Activated CD4-positive, alpha-beta T cell treated with anti-CD3 and anti-CD28 coated beads, Interleukin-2, amount 50 U/mL, for 1 hour (primary cell): ENCODE measurements at regions not wholly inside any gene's neighbourhood (a gene's known extent, or its start where the extent isn't known, plus 50 kb on each side); places are given as distances from the start of the nearest gene placed in this dataset.

Source experiments
- DNase-seq: peaks from one replicate; pipeline ENCODE4 v3.0.0-alpha.2; 2020

DNA sequence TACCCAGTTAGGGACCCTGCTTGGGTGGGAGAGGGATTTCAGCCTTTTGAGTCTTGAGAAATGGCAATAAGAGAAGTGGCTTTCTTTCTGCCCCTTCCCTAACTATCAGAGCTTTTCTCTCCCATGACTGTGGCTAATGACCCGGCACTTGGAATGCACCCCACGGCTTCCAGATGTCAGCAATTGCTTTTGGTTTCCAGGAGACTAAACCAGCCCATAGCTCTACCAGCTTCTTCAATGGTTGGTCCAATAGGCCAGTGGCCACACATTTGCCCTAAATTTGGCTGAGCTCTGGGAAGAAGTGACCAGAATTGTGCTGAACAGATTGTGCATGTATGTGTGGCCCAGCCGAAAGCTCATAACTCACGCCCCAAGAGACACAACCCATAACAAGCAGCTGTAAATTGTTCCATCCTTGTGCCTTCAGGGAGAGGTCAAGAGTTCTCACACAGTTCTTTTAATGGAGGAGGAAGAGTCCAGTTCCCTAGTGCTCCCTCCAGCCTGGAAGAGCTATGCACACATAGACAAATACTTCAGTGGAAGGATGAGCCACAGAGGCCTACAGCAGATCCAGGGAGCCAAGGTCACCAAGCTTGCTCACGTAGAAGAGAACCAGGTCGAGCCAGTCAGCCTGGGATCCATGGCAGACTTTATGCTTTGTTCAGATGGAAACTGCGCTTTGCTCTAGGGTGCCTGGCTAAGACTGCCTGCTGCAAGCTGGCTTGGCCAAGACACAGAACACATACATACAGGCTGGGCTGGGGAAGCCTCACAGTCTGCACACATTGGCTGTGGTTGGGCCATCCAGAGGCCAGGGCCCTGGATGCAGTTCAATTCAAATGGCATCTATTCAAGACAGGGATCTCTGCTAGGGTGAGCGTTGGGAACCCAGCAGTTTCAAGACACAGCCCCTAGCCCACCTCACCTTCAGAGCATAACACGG lies 131.8 kb upstream of the HABP2 start:
- no peak for DNase-seq

DNA sequence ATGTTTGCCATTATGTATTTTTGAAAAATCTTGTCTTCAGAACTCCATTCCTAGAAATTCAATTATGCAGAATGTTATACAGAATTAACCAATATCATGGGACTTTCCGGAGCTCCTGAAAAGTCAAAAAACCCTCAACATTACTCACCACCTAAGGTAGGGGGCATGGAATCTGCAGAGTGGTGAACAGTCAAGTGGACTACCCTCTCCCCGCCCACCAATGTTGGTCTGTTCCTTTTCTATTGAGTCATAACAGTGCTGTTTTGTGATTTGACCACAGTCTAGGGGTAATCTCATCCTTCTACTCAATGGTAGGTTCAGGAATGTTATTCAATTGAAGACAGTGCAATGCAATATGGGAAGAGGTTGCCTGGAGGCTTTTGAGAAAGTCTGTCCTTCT lies 130.5 kb upstream of the HABP2 start:
- no peak for DNase-seq

DNA sequence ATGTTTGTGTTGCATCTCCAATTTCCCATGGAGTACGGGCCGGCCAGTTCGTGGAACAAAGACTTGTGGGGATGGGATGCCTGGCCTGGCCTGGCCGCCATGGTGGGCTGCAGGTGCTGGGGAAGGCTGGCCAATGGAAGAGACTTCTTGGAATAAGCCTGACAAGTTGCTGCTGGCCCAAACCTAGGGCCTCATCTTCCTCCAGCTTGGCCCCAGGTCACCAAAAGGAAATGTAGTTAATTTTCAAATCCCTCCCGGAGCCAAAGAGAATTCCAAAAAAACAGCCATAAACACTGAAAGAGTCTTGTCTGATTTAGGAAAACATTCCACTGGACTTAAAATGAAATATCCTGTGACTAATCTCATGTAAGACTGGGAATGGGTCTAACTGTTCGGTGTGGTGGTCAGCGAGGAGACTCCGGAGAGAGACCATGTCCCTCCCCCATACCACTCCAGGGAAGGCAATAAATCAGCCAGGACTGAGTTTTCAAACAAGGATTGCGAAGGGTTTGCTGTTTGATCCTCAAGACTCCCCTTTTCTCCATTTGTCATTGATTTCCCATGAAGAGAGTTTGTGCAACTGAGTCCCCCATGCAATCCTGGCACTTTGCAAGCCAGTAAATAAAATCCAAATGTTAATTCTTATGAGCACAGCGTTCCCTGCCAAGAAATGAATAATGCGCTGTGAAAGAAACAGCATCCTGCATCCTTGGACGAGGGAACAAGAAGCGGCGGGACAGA lies 128.7 kb upstream of the HABP2 start:
- no peak for DNase-seq

- no peak for DNase-seq
Observed at GRCh38 chr10:113425008-113425407, 127.8 kb upstream of the HABP2 start.

DNA sequence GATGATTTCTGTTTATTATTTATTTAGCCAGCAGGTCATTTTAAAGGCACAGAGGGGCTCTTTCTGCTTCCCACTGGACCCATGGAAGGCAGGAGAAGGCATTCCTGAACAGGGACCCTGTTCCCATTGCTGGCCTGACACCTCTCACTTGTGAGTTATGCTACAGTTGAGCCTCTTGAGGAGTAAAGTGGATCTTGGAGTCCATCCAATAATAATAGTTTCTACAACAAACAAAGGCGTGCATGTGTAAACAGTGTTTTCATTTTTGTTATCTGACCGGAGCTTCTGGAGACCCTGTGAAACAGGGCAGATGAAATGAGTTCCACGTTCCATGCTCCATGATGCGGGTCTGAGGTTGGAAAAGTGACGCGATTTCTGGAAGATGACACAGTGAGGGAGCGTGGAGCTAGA lies 127.3 kb upstream of the HABP2 start:
- no peak for DNase-seq

GRCh38 chr10:113426181-113426877 lies 126.5 kb upstream of the HABP2 start:
- DNase-seq, result no peak

DNA sequence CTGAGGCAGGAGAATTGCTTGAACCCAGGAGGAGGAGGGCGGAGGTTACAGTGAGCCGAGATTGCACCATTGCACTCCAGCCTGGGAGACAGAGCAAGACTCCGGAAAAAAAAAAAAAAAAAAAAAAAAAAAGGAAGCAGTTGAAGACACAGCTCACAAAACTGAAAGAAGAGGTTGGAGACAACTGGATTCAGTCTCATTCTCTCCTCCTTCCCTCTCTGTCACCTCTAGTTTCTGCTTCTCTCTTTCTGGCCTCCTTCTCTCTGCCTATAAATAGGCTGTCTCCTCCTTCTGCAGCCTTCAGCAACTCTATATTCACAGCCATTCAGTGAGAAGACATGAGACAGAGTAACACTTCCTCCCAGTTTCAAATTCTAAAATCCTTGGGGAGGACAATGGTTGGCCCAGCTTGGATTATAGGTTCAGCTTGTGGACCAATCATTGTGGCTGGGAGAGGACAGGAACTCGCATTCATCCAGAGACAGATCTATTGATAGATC lies 125.6 kb upstream of the HABP2 start:
- DNase-seq, result no peak

DNA sequence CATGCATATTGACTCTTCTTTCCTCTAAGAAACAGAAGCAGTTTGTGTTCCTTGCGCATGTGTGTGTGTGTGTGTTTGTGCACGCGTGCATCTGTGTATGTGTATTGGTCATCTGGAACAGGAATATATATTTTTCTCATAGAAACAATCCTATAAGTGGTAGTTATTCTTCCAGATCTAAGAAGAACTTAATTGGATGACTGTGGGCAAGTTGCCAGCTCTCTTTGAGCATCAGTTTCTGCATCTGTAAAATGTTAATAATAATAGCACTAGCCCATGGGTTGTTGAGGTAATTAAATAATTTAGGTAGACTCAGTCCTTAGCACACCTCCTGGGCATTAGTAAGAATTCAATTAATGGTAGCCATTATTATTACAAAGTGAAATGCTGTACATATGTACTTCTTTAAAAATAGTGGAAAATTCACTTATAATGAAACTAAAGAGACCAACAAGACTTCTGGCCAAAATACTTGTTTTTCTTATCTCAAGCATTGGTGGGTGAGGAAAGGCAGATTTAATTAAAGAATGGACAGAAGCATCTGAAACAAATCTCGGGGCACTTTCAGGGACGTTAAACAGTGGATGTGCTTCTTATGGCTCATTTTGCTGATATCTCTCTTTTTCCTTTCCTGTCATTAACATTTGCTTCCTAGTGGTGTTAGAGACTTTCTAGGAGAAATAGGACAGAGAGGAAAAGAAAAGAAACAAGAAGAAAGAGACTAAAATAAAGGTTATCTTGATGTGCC lies 124.9 kb upstream of the HABP2 start:
- no peak for DNase-seq

- DNase-seq, result no peak
Observed at GRCh38 chr10:113430634-113431397, 122.0 kb upstream of the HABP2 start.

DNA sequence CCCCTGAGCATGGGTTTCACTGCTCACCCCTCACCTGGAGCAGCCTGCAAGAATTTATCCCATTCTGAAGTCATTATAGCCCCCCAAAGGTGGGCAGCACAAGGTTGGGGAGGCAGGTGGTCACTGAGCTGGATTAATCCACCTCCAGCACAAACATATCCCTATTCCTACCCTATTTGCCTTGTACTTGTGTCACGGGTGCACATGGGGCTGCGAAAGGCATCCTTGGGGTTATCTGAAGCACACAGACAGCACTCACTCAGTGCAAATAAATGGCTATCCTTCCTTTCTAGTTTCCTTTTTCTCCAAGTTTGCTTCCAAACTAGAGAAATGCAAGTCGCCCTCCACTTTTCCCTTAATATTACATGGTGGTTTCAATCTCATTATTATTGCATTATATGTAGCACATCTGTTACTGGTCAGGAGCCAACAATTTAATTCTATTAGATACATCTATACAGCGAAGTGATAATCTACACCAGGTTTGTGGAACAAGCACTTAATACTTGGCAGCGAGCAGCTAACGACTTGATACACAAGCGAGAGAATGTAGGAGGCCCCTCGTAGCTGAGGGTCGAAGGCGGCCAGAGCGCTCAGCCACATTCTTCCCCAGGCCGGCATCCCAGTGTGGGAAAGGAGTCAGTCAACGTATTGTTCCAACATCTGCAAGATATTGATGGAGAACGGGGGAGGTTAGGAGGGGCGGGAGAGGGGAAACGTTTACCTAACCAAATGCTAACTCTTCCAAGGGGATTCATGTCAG lies 121.3 kb upstream of the HABP2 start:
- DNase-seq, result no peak

- no peak for DNase-seq
Observed at GRCh38 chr10:113433711-113434110, 119.1 kb upstream of the HABP2 start.

GRCh38 chr10:113434315-113434714 lies 118.5 kb upstream of the HABP2 start:
- DNase-seq, result no peak

DNA sequence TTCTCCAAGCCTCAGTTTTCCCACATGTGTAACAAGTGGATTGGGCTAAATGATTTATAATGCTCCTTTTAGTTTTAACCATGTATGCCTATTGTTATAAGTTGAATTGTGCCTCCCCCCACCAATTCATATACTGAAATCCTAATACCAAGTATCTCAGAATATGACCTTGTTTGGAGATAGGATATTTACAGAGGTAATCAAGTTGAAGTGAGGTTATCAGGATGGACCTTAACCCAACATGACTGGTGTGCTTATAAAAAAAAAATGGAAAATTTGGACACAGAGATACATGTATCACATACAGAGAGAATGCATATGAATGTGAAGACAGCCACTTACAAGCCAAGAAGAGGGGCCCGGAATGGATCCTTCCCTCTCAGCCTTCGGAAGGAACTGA lies 117.9 kb upstream of the HABP2 start:
- no peak for DNase-seq

DNA sequence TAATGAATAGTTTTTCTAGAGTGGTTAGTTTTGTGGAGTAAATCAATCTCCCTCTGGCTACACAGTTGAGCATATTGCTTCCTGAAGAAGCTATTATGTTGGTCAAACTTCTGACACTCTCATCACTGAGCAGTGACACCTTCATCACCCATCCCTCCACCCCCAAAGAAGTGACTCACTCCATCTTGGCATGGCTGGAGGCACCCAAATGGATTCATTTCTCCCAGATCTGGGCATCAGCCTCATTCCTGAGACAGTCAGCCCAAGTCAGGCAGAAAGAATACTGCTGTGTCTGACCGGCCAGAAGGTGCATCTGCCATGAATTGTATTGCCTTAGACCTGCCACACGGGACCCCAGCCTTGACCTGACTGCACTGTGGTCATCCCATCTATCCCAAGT lies 117.0 kb upstream of the HABP2 start:
- DNase-seq, result no peak

DNA sequence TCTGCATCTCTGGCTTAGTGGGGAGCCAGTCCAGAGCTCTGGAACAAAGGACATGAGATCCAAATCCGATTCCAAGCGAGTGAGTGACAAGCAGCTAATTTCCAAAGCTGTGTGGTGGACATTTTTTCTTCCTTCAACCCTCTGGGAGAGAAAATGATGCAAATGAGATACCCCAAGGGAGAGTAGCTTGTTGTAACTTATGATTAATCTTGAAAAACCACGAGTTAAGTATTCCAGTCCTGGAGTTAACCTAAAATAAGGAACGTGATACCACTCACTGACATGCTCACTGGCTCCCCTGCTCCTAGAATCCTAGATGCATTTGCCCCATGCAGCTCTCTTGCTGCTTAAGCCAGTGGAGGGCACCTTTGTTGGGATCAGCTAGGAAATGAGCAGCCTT lies 116.0 kb upstream of the HABP2 start:
- DNase-seq, result no peak

GRCh38 chr10:113438652-113439051 lies 114.2 kb upstream of the HABP2 start:
- no peak for DNase-seq

DNA sequence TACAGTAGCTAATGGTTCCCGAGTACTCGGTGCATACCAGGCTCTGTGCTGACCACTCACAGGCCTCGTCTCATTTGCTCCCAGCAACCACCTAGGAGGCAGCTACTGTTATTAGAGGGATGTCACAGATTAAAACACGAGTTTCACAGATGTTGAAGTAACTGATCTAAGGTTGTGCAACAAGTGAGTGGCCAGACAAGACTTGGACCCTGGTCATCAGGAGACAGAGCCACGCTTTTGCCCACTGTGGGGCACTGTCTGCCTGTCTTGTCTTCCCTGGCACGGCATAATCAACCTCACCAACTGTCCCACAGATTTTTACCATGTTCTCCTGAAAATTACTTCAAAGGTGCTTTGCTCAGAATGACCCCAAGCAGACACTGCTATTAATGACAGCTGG lies 111.6 kb upstream of the HABP2 start:
- no peak for DNase-seq

DNA sequence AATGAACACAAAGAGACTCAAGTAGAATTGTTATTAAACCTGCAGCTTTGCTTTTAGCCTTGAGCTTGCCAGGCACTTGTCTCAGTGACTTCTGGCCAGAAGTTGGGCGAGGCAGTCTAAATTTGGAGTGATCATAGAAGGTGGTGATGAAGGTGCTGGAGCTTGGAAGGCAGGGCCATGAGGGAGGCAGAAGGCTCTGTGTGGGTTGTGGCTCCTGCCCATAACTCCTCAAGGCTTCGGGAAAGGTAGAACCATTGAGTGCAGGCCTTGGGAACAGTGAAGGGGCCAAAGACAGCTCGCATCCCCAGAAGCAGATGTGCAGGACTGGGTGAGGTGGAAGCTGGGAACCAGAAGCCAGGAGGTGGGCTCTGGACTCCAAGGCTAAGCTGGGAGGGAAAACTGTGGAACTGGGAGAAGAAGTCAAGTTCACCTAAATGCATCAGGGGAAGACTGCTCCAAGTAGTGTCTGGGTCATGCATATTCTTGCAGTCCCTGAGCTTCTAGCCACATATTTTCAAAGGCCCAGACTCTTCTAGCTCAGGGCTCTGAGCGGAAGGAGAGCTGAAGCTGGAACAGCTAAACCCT lies 111.1 kb upstream of the HABP2 start:
- no peak for DNase-seq

DNA sequence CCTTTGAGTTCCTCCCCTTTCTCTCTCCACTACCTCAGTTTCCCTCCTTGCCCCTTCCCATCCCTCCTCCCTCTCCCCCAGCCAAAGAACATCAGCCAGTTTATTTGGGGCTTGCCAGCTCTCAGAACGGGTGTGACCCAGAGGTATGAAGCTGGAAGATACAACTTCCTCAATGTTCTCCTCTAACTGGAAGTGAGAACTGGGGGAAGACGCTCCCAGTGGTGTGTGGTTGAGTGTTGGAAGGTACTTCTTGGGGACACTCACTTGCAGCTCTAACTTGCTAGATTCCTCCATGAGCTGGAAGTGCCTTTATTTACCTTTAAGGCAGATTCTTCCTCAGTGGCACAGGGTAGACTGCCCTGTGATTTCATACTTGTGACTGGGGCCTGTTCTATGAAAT lies 110.5 kb upstream of the HABP2 start:
- no peak for DNase-seq

- DNase-seq, result no peak
Observed at GRCh38 chr10:113443141-113443925, 109.5 kb upstream of the HABP2 start.
